ENCODE measurements at regions not wholly inside any gene's neighbourhood (a gene's known extent, or its start where the extent isn't known, plus 50 kb on each side); places are given as distances from the start of the nearest gene placed in this dataset.
A peak's percentile ranks its signal among the peaks of the same experiment; 100 is the strongest.

DNA sequence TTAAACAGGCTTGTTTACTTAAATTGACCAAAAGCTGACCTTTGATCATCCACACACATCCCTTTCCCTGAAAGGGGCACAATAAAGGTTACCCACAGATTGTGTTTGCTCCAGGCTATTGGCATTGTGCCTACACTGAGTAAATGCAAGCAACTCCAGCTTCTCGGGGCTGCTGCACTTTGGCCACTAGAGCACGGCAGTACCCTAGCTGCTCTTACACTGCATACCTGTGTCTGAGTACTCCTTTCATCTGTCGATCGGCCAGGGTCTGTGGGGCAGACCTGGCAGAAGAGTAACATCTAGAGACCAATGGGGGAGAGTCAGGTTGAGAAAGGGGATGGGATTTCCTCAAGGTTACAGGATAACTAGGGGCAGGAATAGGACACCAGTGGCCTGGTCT, 281.9 kb upstream of the NMUR2 start:
- Histone ChIP-seq H3K4me3 (no peak overlapping the region), H3K36me3 (ENCODE audit: low read depth) (no peaks in the 10 kb centered on the region), H3K9me3 (peaks cover 7% of the 10 kb centered on the region), H3K4me1 (ENCODE audit: low read depth) (no peaks in the 10 kb centered on the region)
- TF ChIP-seq, protein P1, sequence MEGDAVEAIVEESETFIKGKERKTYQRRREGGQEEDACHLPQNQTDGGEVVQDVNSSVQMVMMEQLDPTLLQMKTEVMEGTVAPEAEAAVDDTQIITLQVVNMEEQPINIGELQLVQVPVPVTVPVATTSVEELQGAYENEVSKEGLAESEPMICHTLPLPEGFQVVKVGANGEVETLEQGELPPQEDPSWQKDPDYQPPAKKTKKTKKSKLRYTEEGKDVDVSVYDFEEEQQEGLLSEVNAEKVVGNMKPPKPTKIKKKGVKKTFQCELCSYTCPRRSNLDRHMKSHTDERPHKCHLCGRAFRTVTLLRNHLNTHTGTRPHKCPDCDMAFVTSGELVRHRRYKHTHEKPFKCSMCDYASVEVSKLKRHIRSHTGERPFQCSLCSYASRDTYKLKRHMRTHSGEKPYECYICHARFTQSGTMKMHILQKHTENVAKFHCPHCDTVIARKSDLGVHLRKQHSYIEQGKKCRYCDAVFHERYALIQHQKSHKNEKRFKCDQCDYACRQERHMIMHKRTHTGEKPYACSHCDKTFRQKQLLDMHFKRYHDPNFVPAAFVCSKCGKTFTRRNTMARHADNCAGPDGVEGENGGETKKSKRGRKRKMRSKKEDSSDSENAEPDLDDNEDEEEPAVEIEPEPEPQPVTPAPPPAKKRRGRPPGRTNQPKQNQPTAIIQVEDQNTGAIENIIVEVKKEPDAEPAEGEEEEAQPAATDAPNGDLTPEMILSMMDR (IDR thresholded peaks at IDR 0.05) = no peak
- ATAC-seq = no peak
- DNase-seq = no peak
- intact Hi-C loops (cut with DNase I, micrococcal nuclease) = no loop called here

DNA sequence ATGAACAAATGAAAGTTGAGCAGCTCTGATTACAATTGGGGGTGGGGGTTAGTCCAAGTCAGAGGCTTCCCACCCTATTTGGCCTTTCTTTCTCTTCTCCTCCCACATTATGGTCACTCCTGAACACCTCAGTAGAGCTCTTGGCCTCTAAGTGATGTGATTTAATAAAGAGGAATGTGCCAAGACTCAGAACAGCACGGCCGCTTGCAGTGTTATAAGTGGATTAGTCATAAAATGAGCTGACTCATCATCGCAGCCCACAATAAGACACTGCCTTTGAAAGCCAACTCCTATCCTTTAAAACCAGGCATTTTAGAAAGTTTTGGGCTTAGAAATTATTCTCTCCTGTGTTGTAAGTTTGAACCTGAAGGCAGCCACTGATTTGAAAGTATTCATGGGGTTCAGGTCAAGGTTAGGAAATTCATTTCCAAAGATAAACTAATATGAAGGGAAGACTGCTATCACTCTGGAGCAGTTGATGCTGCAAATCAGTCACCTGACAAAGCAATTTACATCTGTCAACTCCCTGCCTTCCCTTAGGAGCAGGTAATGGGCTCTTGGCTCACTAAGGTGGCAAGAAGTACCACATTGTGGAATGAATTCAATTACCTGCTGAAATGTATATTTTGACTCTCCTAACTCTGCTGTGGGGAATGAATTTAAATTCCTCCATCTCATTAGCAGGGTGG, 283.6 kb upstream of the NMUR2 start:
- no peaks in the 10 kb centered on the region for H3K4me1 ChIP-seq (ENCODE audit: low read depth)
- DNase-seq (no peak), ATAC-seq (peak; percentile 26)
- intact Hi-C loops (cut with DNase I, micrococcal nuclease) = no loop called here
- H3K4me3 ChIP-seq = no peak overlapping the region
- H3K36me3 ChIP-seq (ENCODE audit: low read depth) = no peaks in the 10 kb centered on the region
- TF ChIP-seq, protein P1 (IDR thresholded peaks at IDR 0.05) = no peak
- peaks cover 7% of the 10 kb centered on the region for H3K9me3 ChIP-seq

DNA sequence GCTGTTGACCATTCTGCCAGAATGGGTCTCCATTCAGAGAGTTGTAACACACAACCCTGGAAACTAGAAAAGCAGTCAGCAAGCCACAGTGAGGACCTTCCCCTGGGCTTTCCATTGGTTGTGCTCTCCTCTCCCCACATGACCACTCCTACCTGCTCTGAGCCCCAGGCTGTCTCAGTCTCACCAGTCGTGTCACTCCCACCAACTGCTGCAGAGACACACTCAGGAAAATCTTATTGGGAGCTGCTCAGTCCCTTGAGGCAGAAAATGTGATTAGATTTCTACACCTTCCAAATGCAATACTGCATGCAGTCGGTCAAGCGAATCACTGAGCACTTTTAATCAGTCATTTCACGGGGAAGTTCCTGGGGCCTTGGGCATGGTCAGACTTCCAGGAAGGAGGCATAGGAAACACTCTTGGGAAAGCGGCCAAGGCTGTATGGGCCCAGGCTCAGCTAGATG, 284.2 kb upstream of the NMUR2 start:
- TF ChIP-seq, protein P1 (IDR thresholded peaks at IDR 0.05) = no peak

DNA sequence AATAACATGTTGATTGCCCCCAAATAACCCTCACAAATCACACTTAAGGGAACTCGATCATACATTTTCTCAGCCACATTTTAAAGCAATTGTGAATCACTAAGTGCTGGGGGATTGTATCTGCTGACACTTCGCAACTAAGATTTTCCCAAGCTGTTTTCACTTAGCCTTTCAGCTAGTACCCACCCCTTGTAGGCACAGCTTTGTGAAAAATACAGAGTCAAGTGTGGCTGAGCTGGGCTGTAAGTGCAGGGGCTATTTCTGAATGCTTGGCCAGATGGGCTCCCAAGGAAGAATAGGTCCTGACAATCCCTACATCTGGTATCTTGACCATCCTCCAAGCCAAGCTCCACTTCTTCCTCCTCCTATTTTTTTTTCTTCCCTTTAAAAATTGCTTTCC, 289.2 kb upstream of the NMUR2 start:
- intact Hi-C loops (cut with DNase I, micrococcal nuclease) = no loop called here
- no peak for ATAC-seq
- Histone ChIP-seq H3K4me3 (no peak overlapping the region), H3K4me1 (ENCODE audit: low read depth) (no peaks in the 10 kb centered on the region), H3K36me3 (ENCODE audit: low read depth) (no peaks in the 10 kb centered on the region), H3K9me3 (no peaks in the 10 kb centered on the region)
- no peak for DNase-seq
- TF ChIP-seq, protein P1 (IDR thresholded peaks at IDR 0.05) = no peak

More for the DNA sequence above, 284.2 kb upstream of the NMUR2 start:
- ATAC-seq (no peak), DNase-seq (no peak)
- intact Hi-C loops (cut with DNase I, micrococcal nuclease) = no loop called here
- H3K4me3 ChIP-seq = no peak overlapping the region
- no peaks in the 10 kb centered on the region for H3K36me3 ChIP-seq (ENCODE audit: low read depth)
- H3K9me3 ChIP-seq = peaks cover 7% of the 10 kb centered on the region
- no peaks in the 10 kb centered on the region for H3K4me1 ChIP-seq (ENCODE audit: low read depth)

DNA sequence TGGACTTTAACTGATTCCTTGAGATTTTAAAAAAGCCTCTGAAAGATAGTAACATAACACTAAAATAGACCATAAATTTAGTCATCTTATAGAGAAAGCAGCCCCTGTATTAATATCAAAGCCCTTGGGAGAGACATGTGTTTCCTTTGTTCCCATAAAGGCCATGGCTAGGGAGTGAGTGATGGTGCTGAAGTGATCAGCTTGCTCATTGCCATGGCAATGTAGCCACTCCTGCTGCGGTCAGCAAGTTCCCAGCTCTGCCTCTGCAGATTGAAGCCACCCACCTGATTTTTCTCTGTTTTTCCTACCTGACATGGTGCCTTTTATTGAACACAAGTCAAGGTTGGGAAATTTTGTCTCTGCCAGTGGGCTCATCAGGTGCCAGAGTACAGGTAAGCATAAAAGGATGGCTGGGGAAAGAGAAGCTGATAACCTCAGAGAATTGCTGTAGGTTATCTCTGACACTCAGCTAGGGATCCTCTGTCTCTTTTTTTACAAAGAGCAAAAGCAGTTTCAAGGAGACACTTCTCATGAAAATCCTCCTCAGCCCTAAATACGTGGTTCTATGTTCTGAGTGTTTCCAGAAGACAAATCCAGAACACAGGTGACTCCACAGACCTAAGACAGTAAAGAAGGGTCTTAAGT, 296.3 kb upstream of the NMUR2 start:
- Histone ChIP-seq H3K9me3 (no peaks in the 10 kb centered on the region), H3K36me3 (ENCODE audit: low read depth) (no peaks in the 10 kb centered on the region), H3K4me1 (ENCODE audit: low read depth) (no peaks in the 10 kb centered on the region), H3K4me3 (no peak overlapping the region)
- DNase-seq (no peak), ATAC-seq (no peak)
- TF ChIP-seq, protein P1 (IDR thresholded peaks at IDR 0.05) = no peak
- intact Hi-C loops (cut with DNase I, micrococcal nuclease) = no loop called here

All from mucosa of descending colon (tissue), 3 donors.